Heart right ventricle (tissue), 16 donors: ENCODE measurements at regions not wholly inside any gene's neighbourhood (a gene's known extent, or its start where the extent isn't known, plus 50 kb on each side); places are given as distances from the start of the nearest gene placed in this dataset.
"Not testable (repeated sequence)": the region's sequence is repeated elsewhere in the genome, so short reads cannot be mapped to it uniquely, and the experiment has no call there.

ENCODE experiments used
- ATAC-seq, 8 donors: fragments of 200-7000 bp; cut with Tn5 transposase; one replicate each; pipeline ENCODE4 v1.9.1; 2020; ENCODE audit warnings: mild to moderate bottlenecking in 8 of 8, moderate library complexity in 8 of 8, moderate number of reproducible peaks in 1 of 8
- DNase-seq, 2 donors: peaks; one replicate each; pipeline ENCODE4 v3.0.0-alpha.2; 2020
- H3K27ac ChIP-seq, 10 donors: fragments of 200-600 bp; sonication (generic) in 2 of 10; one replicate each; pipeline versions ENCODE4 v1.5.0 to v1.8.0; 2020 to 2022; ENCODE audit warnings: mild to moderate bottlenecking in 3 of 10
- H3K27me3 ChIP-seq, 7 donors: fragments of 200-600 bp; one replicate each; pipeline ENCODE4 v1.8.0; 2021 to 2022; ENCODE audit warnings: mild to moderate bottlenecking in 2 of 7
- H3K36me3 ChIP-seq, 9 donors: fragments of 200-600 bp; sonication (generic) in 1 of 9; one replicate each; pipeline versions ENCODE4 v1.5.0 to v1.8.0; 2020 to 2022; ENCODE audit warnings: mild to moderate bottlenecking in 2 of 9
- H3K4me1 ChIP-seq, 9 donors: fragments of 200-600 bp; sonication (generic) in 1 of 9; one replicate each; pipeline versions ENCODE4 v1.5.0 to v1.8.0; 2020 to 2022; ENCODE audit warnings: mild to moderate bottlenecking in 4 of 9
- H3K4me3 ChIP-seq, 10 donors: fragments of 200-600 bp; sonication (generic) in 2 of 10; one replicate each; pipeline versions ENCODE4 v1.5.0 to v1.8.0; 2020 to 2022; ENCODE audit warnings: mild to moderate bottlenecking in 7 of 10, moderate library complexity in 2 of 10
- H3K9me3 ChIP-seq, 11 donors: fragments of 200-600 bp in 10 of 11; sonication (generic) in 2 of 11; one replicate each; pipeline versions ENCODE4 v1.5.0 to v1.8.0; 2013 to 2022; ENCODE audit warnings: mild to moderate bottlenecking in 2 of 11, control low read depth in 1 of 11, moderate library complexity in 1 of 11
- CTCF ChIP-seq, 9 donors: fragments of 200-600 bp; sonication (generic) in 2 of 9; IDR thresholded peaks; one replicate each; pipeline versions ENCODE4 v1.5.0 to v1.8.0; 2021 to 2022; ENCODE audit warnings: antibody characterized with exemption in 9 of 9, mild to moderate bottlenecking in 5 of 9, moderate library complexity in 1 of 9
- WGBS, 2 donors: extraction: QIAGEN DNeasy Blood & Tissue Kit; methylation state at CpG; one replicate each; pipeline ENCODE4 v1.1.7; 2013; ENCODE audit warnings: inconsistent platforms in 1 of 2; 5-methylcytosine and 5-hydroxymethylcytosine counted together
- intact Hi-C, 10 donors: fragments of 100-400 bp; cut with DNase I; formaldehyde crosslinking; loops; one replicate each; pipeline versions ENCODE4 v1.11.1 to v1.14.2; 2022
- donor health status: Arrhythmogenic right ventricular cardiomyopathy.
- donor health status: ischemic (EF 13 %, LVEDD 7.1; RV severe dilation, severe dysfunction).
- donor health status: healthy with polysubstance abuse.
- donor health status: DM: no; HTN: yes; CAD: no.
- donor health status: DM: no; HTN: no; CAD: no.
- donor health status: ischemic (EF 25% LVEDD 6.9; RV normal size, moderate dysfunction).
- donor health status: ischemic (EF 25% LVEDD 5.7; RV mildly dilated, moderate dysfunction).
- donor health status: healthy.
- donor health status: DM: yes; HTN: yes; CAD: no.
- donor health status: Ischemic cardiomyopathy.
- donor health status: ischemic (EF 35%, LVEDD 5.7; RV mildly dilated, moderate dysfunction).
- donor health status: nonischemic (EF 11% LVEDD 7.7; RV severe dilation, severe dysfunction).
- donor health status: DM: yes; HTN: yes; CAD: no.
- donor health status: PGD.
- donor health status: ischemic (EF 29% LVEDD 5.4; RV normal size, mild dysfunction).
- donor health status: nonischemic (EF 23%, LVEDD 6.1; RV moderate dilation, normal function).

- Histone ChIP-seq H3K9me3 (no peaks in the 10 kb centered on the region), H3K4me3 (no peak overlapping the region), H3K36me3 (no peaks in the 10 kb centered on the region), H3K4me1 (no peaks in the 10 kb centered on the region), H3K27me3 (peaks cover 0 to 5% (median 0%) of the 10 kb centered on the region in 7 donors), H3K27ac (no peak overlapping the region)
- no peak for TF ChIP-seq CTCF (IDR thresholded peaks at IDR 0.05)
- 85 to 86% methylated on average over 5 of the region's 5 CpGs for WGBS, 2 donors
- intact Hi-C loops: no loop called here
- ATAC-seq (no peak), DNase-seq (no peak)
Measured at GRCh38 chr14:57150449-57150848, 118.3 kb downstream of the EXOC5 start.

- no peaks in the 10 kb centered on the region for H3K36me3 ChIP-seq
- no peaks in the 10 kb centered on the region for H3K9me3 ChIP-seq
- H3K27me3 ChIP-seq: peaks cover 0 to 6% (median 0%) of the 10 kb centered on the region in 7 donors
- H3K4me3 ChIP-seq: no peak overlapping the region
- DNase-seq (no peak), ATAC-seq (no peak)
- H3K4me1 ChIP-seq: no peaks in the 10 kb centered on the region
- WGBS, 2 donors: 83 to 93% methylated on average over 5 of the region's 5 CpGs
- intact Hi-C loops: no loop called here
- TF ChIP-seq CTCF (IDR thresholded peaks at IDR 0.05): no peak
- H3K27ac ChIP-seq: no peak overlapping the region
Measured at GRCh38 chr14:57139173-57139572, 129.5 kb downstream of the EXOC5 start.

GRCh38 chr14:57136669-57137328 is 131.9 kb downstream of the EXOC5 start:
- intact Hi-C loops: no loop called here
- 33 to 41% methylated on average over 10 of the region's 10 CpGs for WGBS, 2 donors
- Histone ChIP-seq H3K9me3 (no peaks in the 10 kb centered on the region), H3K4me3 (no peak overlapping the region), H3K4me1 (no peaks in the 10 kb centered on the region), H3K27ac (no peak overlapping the region), H3K27me3 (peaks cover 0 to 6% (median 0%) of the 10 kb centered on the region in 7 donors), H3K36me3 (no peaks in the 10 kb centered on the region)
- TF ChIP-seq CTCF (IDR thresholded peaks at IDR 0.05): no peak
- ATAC-seq: peak in 4 of 8 donors; percentile 26 to 63 (median 34)
- DNase-seq: peak; percentile 9 to 42

GRCh38 chr14:57127809-57128208 is 140.9 kb downstream of the EXOC5 start:
- H3K36me3 ChIP-seq, DNase-seq, H3K27ac ChIP-seq, ATAC-seq, H3K9me3 ChIP-seq, H3K4me3 ChIP-seq, intact Hi-C loops, H3K4me1 ChIP-seq: not testable (repeated sequence)
- peaks cover 0 to 25% (median 4%) of the 10 kb centered on the region in 7 donors for H3K27me3 ChIP-seq
- 90 to 94% methylated on average over 6 of the region's 6 CpGs for WGBS, 2 donors

- Histone ChIP-seq H3K9me3 (peaks cover 0 to 6% (median 0%) of the 10 kb centered on the region in 11 donors), H3K4me3 (no peak overlapping the region), H3K27me3 (peaks cover 0 to 12% (median 0%) of the 10 kb centered on the region in 7 donors), H3K4me1 (no peaks in the 10 kb centered on the region), H3K27ac (no peak overlapping the region), H3K36me3 (no peaks in the 10 kb centered on the region)
- no peak for TF ChIP-seq CTCF (IDR thresholded peaks at IDR 0.05)
- no peak for ATAC-seq
- intact Hi-C loops: no loop called here
- DNase-seq: no peak
- 44 to 46% methylated on average over 3 of the region's 3 CpGs for WGBS, 2 donors
Measured at GRCh38 chr14:57122129-57122528, 146.6 kb downstream of the EXOC5 start.

- 71 to 83% methylated on average over 21 to 31 of the region's 32 CpGs for WGBS, 2 donors
- H3K27ac ChIP-seq, ATAC-seq, intact Hi-C loops, DNase-seq, H3K27me3 ChIP-seq, H3K4me1 ChIP-seq, H3K36me3 ChIP-seq, H3K4me3 ChIP-seq: not testable (repeated sequence)
- peaks cover 0 to 41% (median 2%) of the 10 kb centered on the region in 11 donors for H3K9me3 ChIP-seq
Measured at GRCh38 chr14:57112072-57112807, 156.5 kb downstream of the EXOC5 start.

GRCh38 chr14:57110411-57110810 is 158.3 kb downstream of the EXOC5 start:
- H3K4me3 ChIP-seq, intact Hi-C loops, H3K27me3 ChIP-seq, H3K36me3 ChIP-seq, H3K27ac ChIP-seq, H3K4me1 ChIP-seq, DNase-seq, ATAC-seq: not testable (repeated sequence)
- peaks cover 0 to 49% (median 2%) of the 10 kb centered on the region in 11 donors for H3K9me3 ChIP-seq
- 94 to 97% methylated on average over 4 of the region's 4 CpGs for WGBS, 2 donors
